Mesodermal cell (in vitro differentiated cells): ENCODE measurements at regions not wholly inside any gene's neighbourhood (a gene's known extent, or its start where the extent isn't known, plus 50 kb on each side); places are given as distances from the start of the nearest gene placed in this dataset.

Source experiments
- H3K27ac ChIP-seq: 2 replicates; pipeline ENCODE4 v1.7.0; 2013; ENCODE audit warnings: mild to moderate bottlenecking, low read depth, low read length, moderate library complexity; ENCODE audit not compliant: severe bottlenecking
- H3K36me3 ChIP-seq: 2 replicates; pipeline ENCODE4 v1.7.1; 2013; ENCODE audit warnings: mild to moderate bottlenecking, low read length, moderate library complexity; ENCODE audit not compliant: control insufficient read depth, insufficient read depth
- H3K4me1 ChIP-seq: one replicate; pipeline ENCODE4 v1.7.1; 2013; ENCODE audit warnings: mild to moderate bottlenecking, low read length; ENCODE audit not compliant: insufficient read depth, control insufficient read depth, poor library complexity, severe bottlenecking
- H3K4me3 ChIP-seq: 2 replicates; pipeline ENCODE4 v1.7.0; 2013; ENCODE audit warnings: low read length, control low read depth, mild to moderate bottlenecking; ENCODE audit not compliant: insufficient read depth, poor library complexity, severe bottlenecking; ENCODE audit errors: extremely low read depth
- H3K9me3 ChIP-seq: 2 replicates; pipeline ENCODE4 v1.7.1; 2013; ENCODE audit warnings: mild to moderate bottlenecking, low read length, moderate library complexity; ENCODE audit not compliant: control insufficient read depth
- WGBS, 2 experiments: methylation state at CpG; one replicate each; pipeline ENCODE4 v1.1.5; 2013; ENCODE audit warnings: missing lambda C conversion rate in 2 of 2; ENCODE audit not compliant: insufficient coverage in 2 of 2; 5-methylcytosine and 5-hydroxymethylcytosine counted together

DNA sequence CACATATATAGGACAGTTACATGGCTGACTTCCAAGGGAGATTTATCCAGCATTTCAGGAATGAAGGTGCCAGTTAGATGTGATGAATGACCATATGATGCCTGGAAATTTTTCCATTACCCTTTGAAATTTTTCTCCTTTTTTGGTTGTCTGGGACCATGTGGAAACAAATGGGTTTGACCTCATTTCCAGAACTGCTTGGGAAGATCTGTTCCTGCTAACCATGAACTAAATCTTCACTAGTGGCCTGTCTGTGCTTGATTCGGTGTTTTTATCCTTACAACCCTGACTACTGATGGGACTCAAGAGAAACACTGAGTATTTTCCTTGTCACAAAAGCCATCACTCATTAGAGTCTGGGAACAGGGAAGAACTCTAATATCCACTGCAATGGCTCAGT is 409.4 kb downstream of the PDCD6IP start:
- Histone ChIP-seq H3K4me1 (peaks cover 7% of the 10 kb centered on the region), H3K36me3 (no peaks in the 10 kb centered on the region), H3K4me3 (no peak overlapping the region), H3K27ac (no peak overlapping the region), H3K9me3 (no peaks in the 10 kb centered on the region)
- 100% methylated on average over 1 of the region's 1 CpG for WGBS, 2 experiments

DNA sequence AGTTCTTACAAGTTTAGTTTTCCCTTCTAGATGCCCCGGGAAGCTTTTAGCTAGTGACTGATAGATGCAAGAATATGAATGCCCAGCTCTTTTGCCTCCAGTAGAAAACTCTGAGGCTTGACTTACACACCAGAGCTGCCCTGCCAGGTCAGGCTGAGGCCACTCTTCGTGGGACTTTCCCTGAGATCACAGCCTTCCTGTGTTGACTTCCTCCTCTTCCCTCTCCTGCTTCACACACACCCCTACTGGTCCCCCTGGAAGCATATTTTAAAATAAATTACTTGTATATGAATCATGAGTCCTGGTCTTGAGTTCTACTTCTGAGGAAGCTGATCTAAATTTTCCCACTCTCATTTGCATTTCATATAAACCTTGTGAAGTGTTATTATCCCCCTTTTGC is 413.7 kb downstream of the PDCD6IP start:
- H3K36me3 ChIP-seq = no peaks in the 10 kb centered on the region
- peaks cover 4% of the 10 kb centered on the region for H3K4me1 ChIP-seq
- no peak overlapping the region for H3K4me3 ChIP-seq
- H3K27ac ChIP-seq = no peak overlapping the region
- WGBS, 2 experiments = 60 to 88% methylated on average over 1 of the region's 2 CpGs
- H3K9me3 ChIP-seq = no peaks in the 10 kb centered on the region

- Histone ChIP-seq H3K36me3 (no peaks in the 10 kb centered on the region), H3K9me3 (no peaks in the 10 kb centered on the region), H3K4me3 (no peak overlapping the region), H3K4me1 (no peaks in the 10 kb centered on the region), H3K27ac (no peak overlapping the region)
- WGBS, 2 experiments = 86 to 87% methylated on average over 3 to 4 of the region's 4 CpGs
These were observed 414.2 kb downstream of the PDCD6IP start for GRCh38 chr3:34212656-34213055.

DNA sequence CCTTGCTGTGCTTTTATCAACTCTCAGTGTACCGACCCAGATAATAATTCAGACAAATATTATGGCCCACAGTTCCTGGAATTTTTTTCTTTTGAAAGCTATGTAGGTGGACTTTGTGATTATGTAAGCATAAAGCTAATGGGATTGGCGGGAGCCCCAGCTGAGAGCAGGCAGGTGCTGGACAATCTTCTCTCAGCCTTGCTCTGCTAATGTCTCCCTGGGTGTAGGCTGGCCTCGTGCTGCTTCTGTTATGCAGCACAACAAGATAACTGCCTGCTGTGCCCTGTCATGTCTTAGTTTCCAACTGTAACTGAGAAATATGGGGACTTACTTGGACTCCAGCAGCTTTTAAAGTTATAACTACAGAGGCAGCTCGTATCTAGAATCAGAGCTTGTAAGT is 415.0 kb downstream of the PDCD6IP start:
- no peaks in the 10 kb centered on the region for H3K36me3 ChIP-seq
- 48 to 81% methylated on average over 2 to 3 of the region's 4 CpGs for WGBS, 2 experiments
- no peak overlapping the region for H3K4me3 ChIP-seq
- no peaks in the 10 kb centered on the region for H3K4me1 ChIP-seq
- H3K9me3 ChIP-seq = no peaks in the 10 kb centered on the region
- H3K27ac ChIP-seq = no peak overlapping the region

GRCh38 chr3:34216711-34217335 is 418.4 kb downstream of the PDCD6IP start:
- no peaks in the 10 kb centered on the region for H3K4me1 ChIP-seq
- 88 to 100% methylated on average over 4 to 6 of the region's 9 CpGs for WGBS, 2 experiments
- H3K27ac ChIP-seq = no peak overlapping the region
- H3K9me3 ChIP-seq = no peaks in the 10 kb centered on the region
- H3K4me3 ChIP-seq = no peak overlapping the region
- H3K36me3 ChIP-seq = no peaks in the 10 kb centered on the region

- H3K4me1 ChIP-seq = no peaks in the 10 kb centered on the region
- 100% methylated on average over 1 of the region's 5 CpGs; no CpG with 5 or more reads in 1 of the 2 experiments for WGBS, 2 experiments
- H3K36me3 ChIP-seq = no peaks in the 10 kb centered on the region
- H3K4me3 ChIP-seq = no peak overlapping the region
- no peak overlapping the region for H3K27ac ChIP-seq
- H3K9me3 ChIP-seq = no peaks in the 10 kb centered on the region
These were observed 420.4 kb downstream of the PDCD6IP start for GRCh38 chr3:34218706-34219385.

GRCh38 chr3:34219556-34219955 is 421.1 kb downstream of the PDCD6IP start:
- WGBS, 2 experiments = 86 to 88% methylated on average over 1 of the region's 1 CpG
- no peaks in the 10 kb centered on the region for H3K36me3 ChIP-seq
- no peaks in the 10 kb centered on the region for H3K4me1 ChIP-seq
- H3K4me3 ChIP-seq = no peak overlapping the region
- H3K27ac ChIP-seq = no peak overlapping the region
- no peaks in the 10 kb centered on the region for H3K9me3 ChIP-seq

GRCh38 chr3:34225821-34226366 is 427.5 kb downstream of the PDCD6IP start:
- Histone ChIP-seq H3K9me3 (no peaks in the 10 kb centered on the region), H3K36me3 (no peaks in the 10 kb centered on the region), H3K27ac (no peak overlapping the region), H3K4me1 (no peaks in the 10 kb centered on the region), H3K4me3 (no peak overlapping the region)
- no CpG with 5 or more reads among the region's 3 CpGs for WGBS, 2 experiments

DNA sequence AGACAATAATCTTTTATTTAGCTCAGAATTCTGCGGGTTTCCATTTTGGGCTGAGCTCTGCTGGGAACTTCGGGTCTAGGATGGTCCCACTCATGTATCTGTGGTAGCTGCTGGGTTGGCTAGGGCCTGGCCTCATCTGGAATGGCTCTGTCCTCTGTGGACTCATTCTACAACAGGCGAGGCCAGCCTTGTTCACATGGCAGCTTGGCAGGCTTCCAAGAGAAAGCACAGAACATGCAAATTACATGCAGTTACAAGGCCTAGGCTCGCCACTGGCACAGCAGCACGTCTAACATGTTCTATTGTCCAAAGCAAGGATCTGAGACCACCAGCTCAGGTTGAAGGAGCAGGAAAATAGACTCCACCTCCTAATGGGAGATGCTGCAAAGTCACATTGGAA is 431.4 kb downstream of the PDCD6IP start:
- Histone ChIP-seq H3K36me3 (no peaks in the 10 kb centered on the region), H3K9me3 (no peaks in the 10 kb centered on the region), H3K4me1 (no peaks in the 10 kb centered on the region), H3K27ac (no peak overlapping the region), H3K4me3 (no peak overlapping the region)
- 91 to 98% methylated on average over 4 of the region's 5 CpGs for WGBS, 2 experiments

DNA sequence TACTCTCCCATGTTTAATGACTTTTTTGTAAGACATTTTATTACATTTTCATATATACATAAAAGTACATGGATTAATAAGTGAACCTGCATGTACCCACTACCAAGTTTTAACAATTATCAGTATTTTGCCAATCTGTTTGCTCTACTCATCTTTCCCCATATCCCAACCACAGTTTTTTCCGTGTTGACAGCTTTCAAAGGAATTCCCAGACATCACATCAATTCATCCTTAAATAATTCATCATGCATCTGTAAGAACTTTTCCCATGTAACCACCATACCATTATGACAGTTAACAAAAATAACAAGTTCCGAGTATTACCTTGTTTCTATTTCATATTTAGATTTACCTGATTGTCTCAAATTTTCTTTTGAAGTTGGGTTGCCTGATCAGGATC is 436.7 kb downstream of the PDCD6IP start:
- no peaks in the 10 kb centered on the region for H3K9me3 ChIP-seq
- H3K4me1 ChIP-seq = no peaks in the 10 kb centered on the region
- WGBS, 2 experiments = 75 to 80% methylated on average over 1 of the region's 2 CpGs
- H3K36me3 ChIP-seq = no peaks in the 10 kb centered on the region
- H3K27ac ChIP-seq = no peak overlapping the region
- no peak overlapping the region for H3K4me3 ChIP-seq

GRCh38 chr3:34237946-34238345 is 439.5 kb downstream of the PDCD6IP start:
- WGBS, 2 experiments = no CpG with 5 or more reads among the region's 1 CpG
- Histone ChIP-seq H3K9me3 (no peaks in the 10 kb centered on the region), H3K4me3 (no peak overlapping the region), H3K4me1 (no peaks in the 10 kb centered on the region), H3K36me3 (no peaks in the 10 kb centered on the region), H3K27ac (no peak overlapping the region)
